Glutamatergic neuron (in vitro differentiated cells): ENCODE measurements at regions not wholly inside any gene's neighbourhood (a gene's known extent, or its start where the extent isn't known, plus 50 kb on each side); places are given as distances from the start of the nearest gene placed in this dataset.
"Not testable (repeated sequence)": the region's sequence is repeated elsewhere in the genome, so short reads cannot be mapped to it uniquely, and the experiment has no call there.

ENCODE experiments used
- DNase-seq: peaks from one replicate; pipeline ENCODE4 v3.0.0; 2022
- H3K27ac Mint-ChIP-seq: one replicate; pipeline ENCODE4 v1.8.0; 2020; ENCODE audit warnings: mild to moderate bottlenecking, mixed read lengths, inconsistent platforms; ENCODE audit not compliant: unreplicated experiment
- H3K27me3 Mint-ChIP-seq: one replicate; pipeline ENCODE4 v1.8.0; 2020; ENCODE audit warnings: mild to moderate bottlenecking, moderate library complexity, mixed read lengths, inconsistent platforms; ENCODE audit not compliant: unreplicated experiment
- H3K36me3 Mint-ChIP-seq: one replicate; pipeline ENCODE4 v1.8.0; 2020; ENCODE audit warnings: mild to moderate bottlenecking, mixed read lengths, inconsistent platforms; ENCODE audit not compliant: unreplicated experiment
- H3K4me1 Mint-ChIP-seq: one replicate; pipeline ENCODE4 v1.8.0; 2020; ENCODE audit warnings: mild to moderate bottlenecking, low read depth, mixed read lengths, inconsistent platforms; ENCODE audit not compliant: unreplicated experiment
- H3K4me3 Mint-ChIP-seq: one replicate; pipeline ENCODE4 v1.8.0; 2020; ENCODE audit warnings: mild to moderate bottlenecking, mixed read lengths, inconsistent platforms; ENCODE audit not compliant: unreplicated experiment
- H3K9me3 Mint-ChIP-seq: one replicate; pipeline ENCODE4 v1.8.0; 2020; ENCODE audit warnings: mild to moderate bottlenecking, moderate library complexity, mixed read lengths, inconsistent platforms; ENCODE audit not compliant: unreplicated experiment
- CTCF ChIP-seq: fragments of 200-600 bp; sonication (generic); IDR thresholded peaks from one replicate; pipeline ENCODE4 v1.5.0; 2021; ENCODE audit not compliant: partially characterized antibody, unreplicated experiment

- Mint-ChIP-seq H3K27ac (no peak overlapping the region), H3K4me1 (no peaks in the 10 kb centered on the region), H3K36me3 (peaks cover 6% of the 10 kb centered on the region), H3K27me3 (peaks cover 19% of the 10 kb centered on the region), H3K4me3 (no peak overlapping the region), H3K9me3 (peaks cover 18% of the 10 kb centered on the region)
- DNase-seq: no peak
- TF ChIP-seq CTCF: no peak
Observed at GRCh38 chr14:105641075-105641937, 114.9 kb downstream of the TMEM121 start.

GRCh38 chr14:105641951-105642350, 115.6 kb downstream of the TMEM121 start:
- DNase-seq: not testable (repeated sequence)

GRCh38 chr14:105642486-105642885, 116.1 kb downstream of the TMEM121 start:
- not testable (repeated sequence) for H3K4me3 Mint-ChIP-seq, H3K36me3 Mint-ChIP-seq, H3K4me1 Mint-ChIP-seq, H3K27ac Mint-ChIP-seq, DNase-seq
- Mint-ChIP-seq H3K27me3 (peaks cover 17% of the 10 kb centered on the region), H3K9me3 (peaks cover 15% of the 10 kb centered on the region)

More at GRCh38 chr14:105641951-105642350, 115.6 kb downstream of the TMEM121 start:
- not testable (repeated sequence) for H3K4me3 Mint-ChIP-seq, H3K27ac Mint-ChIP-seq, H3K36me3 Mint-ChIP-seq, H3K4me1 Mint-ChIP-seq
- Mint-ChIP-seq H3K9me3 (peaks cover 14% of the 10 kb centered on the region), H3K27me3 (peaks cover 17% of the 10 kb centered on the region)

- H3K36me3 Mint-ChIP-seq, H3K27ac Mint-ChIP-seq, H3K4me3 Mint-ChIP-seq, DNase-seq, H3K4me1 Mint-ChIP-seq: not testable (repeated sequence)
- Mint-ChIP-seq H3K9me3 (peaks cover 21% of the 10 kb centered on the region), H3K27me3 (peaks cover 24% of the 10 kb centered on the region)
Observed at GRCh38 chr14:105643406-105644052, 117.1 kb downstream of the TMEM121 start.

- not testable (repeated sequence) for H3K4me1 Mint-ChIP-seq, H3K36me3 Mint-ChIP-seq, H3K4me3 Mint-ChIP-seq, DNase-seq, H3K27ac Mint-ChIP-seq
- H3K9me3 Mint-ChIP-seq: peaks cover 21% of the 10 kb centered on the region
- H3K27me3 Mint-ChIP-seq: peaks cover 24% of the 10 kb centered on the region
Observed at GRCh38 chr14:105644053-105644435, 117.7 kb downstream of the TMEM121 start.

GRCh38 chr14:105644457-105644856, 118.1 kb downstream of the TMEM121 start:
- H3K9me3 Mint-ChIP-seq: peaks cover 25% of the 10 kb centered on the region
- peaks cover 24% of the 10 kb centered on the region for H3K27me3 Mint-ChIP-seq
- not testable (repeated sequence) for H3K27ac Mint-ChIP-seq, H3K36me3 Mint-ChIP-seq, H3K4me1 Mint-ChIP-seq, H3K4me3 Mint-ChIP-seq, DNase-seq

GRCh38 chr14:105644891-105645290, 118.5 kb downstream of the TMEM121 start:
- not testable (repeated sequence) for H3K27ac Mint-ChIP-seq, DNase-seq, H3K36me3 Mint-ChIP-seq, H3K4me3 Mint-ChIP-seq, H3K4me1 Mint-ChIP-seq
- Mint-ChIP-seq H3K9me3 (peaks cover 26% of the 10 kb centered on the region), H3K27me3 (peaks cover 25% of the 10 kb centered on the region)

GRCh38 chr14:105645389-105645788, 119.0 kb downstream of the TMEM121 start:
- not testable (repeated sequence) for DNase-seq, H3K36me3 Mint-ChIP-seq, H3K4me3 Mint-ChIP-seq, H3K27ac Mint-ChIP-seq, H3K4me1 Mint-ChIP-seq
- Mint-ChIP-seq H3K27me3 (peaks cover 25% of the 10 kb centered on the region), H3K9me3 (peaks cover 28% of the 10 kb centered on the region)
